Cardiac fibroblast (primary cell): ENCODE measurements at regions not wholly inside any gene's neighbourhood (a gene's known extent, or its start where the extent isn't known, plus 50 kb on each side); places are given as distances from the start of the nearest gene placed in this dataset.

Experiments
- DNase-seq, 2 donors: peaks; one replicate each; pipeline versions ENCODE4 v3.0.0 to v3.0.0-alpha.2; 2010; ENCODE audit warnings: low read depth in 2 of 2
- H3K4me3 ChIP-seq, 2 donors: replicated peaks in 1 of 2; 1 replicate in 1 of 2; 2 replicates in 1 of 2; pipeline ENCODE4 v1.5.1; 2011; ENCODE audit warnings: low read depth in 2 of 2, low read length in 2 of 2, mild to moderate bottlenecking in 2 of 2, moderate library complexity in 1 of 2
- TF ChIP-seq, protein P1 (sequence below): IDR thresholded peaks from one replicate; pipeline ENCODE4 v1.5.1; 2011; ENCODE audit warnings: low read depth, mild to moderate bottlenecking, low read length, inconsistent platforms

DNA sequence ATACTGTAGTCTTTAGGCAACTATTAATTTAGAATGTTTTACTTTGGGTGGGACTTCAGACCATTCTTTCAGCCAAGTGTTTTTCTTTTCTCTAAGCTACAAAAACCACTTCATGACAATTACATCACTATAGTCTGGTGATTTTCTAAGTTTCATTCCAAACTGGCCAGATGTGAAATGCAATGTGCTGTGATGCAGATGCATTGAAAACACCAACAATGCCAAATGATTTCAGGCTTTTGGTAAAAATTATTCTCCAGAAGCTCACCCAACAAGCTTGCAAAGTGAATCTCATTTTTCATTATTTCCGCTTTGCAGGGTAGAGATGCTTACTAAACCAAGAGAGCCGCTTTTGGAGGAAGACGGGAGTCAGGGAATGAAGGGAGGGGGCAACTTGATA, 118.4 kb upstream of the ANK3 start:
- TF ChIP-seq, protein P1, sequence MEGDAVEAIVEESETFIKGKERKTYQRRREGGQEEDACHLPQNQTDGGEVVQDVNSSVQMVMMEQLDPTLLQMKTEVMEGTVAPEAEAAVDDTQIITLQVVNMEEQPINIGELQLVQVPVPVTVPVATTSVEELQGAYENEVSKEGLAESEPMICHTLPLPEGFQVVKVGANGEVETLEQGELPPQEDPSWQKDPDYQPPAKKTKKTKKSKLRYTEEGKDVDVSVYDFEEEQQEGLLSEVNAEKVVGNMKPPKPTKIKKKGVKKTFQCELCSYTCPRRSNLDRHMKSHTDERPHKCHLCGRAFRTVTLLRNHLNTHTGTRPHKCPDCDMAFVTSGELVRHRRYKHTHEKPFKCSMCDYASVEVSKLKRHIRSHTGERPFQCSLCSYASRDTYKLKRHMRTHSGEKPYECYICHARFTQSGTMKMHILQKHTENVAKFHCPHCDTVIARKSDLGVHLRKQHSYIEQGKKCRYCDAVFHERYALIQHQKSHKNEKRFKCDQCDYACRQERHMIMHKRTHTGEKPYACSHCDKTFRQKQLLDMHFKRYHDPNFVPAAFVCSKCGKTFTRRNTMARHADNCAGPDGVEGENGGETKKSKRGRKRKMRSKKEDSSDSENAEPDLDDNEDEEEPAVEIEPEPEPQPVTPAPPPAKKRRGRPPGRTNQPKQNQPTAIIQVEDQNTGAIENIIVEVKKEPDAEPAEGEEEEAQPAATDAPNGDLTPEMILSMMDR = no peak
- H3K4me3 ChIP-seq = no peak overlapping the region
- peak in 1 of 2 donors; percentile 20 for DNase-seq

DNA sequence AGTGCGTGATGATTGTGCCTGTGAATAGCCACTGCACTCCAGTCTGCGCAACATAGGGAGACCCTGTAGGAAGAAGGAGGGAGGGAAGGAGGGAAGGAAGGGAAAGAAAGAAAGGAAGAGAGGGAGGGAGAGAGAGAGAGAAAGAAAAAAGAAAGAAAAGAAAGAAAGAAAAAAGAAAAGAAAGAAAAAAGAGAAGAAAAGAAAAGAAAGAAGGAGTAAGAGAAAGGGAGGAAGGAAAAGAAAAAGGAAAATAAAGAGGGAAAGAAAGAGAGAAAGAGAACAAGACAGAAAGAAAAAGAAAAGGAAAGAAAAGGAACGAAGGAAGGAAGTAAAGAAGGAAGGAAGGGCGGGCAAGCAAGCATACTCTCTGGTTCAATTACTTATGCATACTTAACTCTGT, 112.9 kb upstream of the ANK3 start:
- TF ChIP-seq, protein P1 = no peak
- H3K4me3 ChIP-seq = no peak overlapping the region
- no peak for DNase-seq

DNA sequence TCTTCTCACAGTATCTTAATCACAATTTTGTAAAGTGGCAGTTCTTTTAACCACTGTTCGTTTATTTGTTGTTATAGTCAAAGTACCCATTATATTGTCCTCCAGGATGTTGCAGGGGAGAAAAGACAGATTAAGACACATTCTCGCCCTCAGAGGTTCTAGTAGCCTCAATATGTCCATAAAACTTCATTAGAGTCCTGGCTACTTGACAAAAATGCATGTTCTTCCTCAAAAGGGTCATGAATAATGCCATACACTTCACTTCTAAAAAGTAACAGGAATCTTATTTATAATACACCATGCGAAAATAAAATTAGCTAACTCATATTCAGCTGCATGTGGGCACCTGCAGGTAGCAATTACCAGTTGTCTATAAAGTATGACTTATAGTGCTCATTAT, 109.3 kb upstream of the ANK3 start:
- no peak overlapping the region for H3K4me3 ChIP-seq
- DNase-seq = no peak
- TF ChIP-seq, protein P1 = no peak

DNA sequence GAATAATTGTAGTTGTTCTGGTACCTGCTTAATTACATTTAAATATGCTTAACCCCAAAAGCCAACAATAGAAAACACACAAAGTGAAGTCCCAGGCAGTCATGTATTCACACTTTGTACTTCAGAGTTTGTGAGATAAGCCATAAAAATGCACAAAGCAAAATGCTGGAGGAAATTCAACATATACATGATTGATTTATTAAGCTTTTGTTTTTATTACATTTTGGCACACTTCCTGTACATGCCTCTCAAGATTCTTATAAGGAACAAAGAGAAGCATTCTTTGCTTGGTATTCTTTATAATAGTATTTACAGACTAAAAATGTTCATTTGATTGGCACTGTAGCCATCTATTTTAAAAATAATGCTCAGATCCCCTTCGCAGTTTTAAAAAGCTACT, 107.7 kb upstream of the ANK3 start:
- no peak for DNase-seq
- TF ChIP-seq, protein P1 = no peak
- no peak overlapping the region for H3K4me3 ChIP-seq

DNA sequence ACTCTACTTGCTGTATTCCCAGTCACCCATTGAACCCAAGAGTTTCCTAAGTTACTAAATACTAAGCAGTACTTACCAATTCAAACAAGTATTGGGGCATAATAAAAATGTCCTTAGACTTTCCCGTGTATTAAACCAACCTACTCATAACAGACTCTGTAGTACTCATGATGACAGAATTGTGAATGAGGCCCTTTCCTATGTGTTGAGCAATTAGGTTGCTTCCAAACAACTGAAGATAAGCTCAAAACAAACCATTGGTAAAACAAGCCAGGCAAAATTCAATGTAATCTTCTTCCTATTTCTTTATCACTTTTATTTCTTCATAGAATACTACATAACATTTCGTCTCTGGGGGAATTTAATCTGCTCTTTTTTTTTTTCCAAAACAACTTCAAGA, 106.5 kb upstream of the ANK3 start:
- TF ChIP-seq, protein P1 = no peak
- no peak overlapping the region for H3K4me3 ChIP-seq
- DNase-seq = peak; percentile 40 to 56

DNA sequence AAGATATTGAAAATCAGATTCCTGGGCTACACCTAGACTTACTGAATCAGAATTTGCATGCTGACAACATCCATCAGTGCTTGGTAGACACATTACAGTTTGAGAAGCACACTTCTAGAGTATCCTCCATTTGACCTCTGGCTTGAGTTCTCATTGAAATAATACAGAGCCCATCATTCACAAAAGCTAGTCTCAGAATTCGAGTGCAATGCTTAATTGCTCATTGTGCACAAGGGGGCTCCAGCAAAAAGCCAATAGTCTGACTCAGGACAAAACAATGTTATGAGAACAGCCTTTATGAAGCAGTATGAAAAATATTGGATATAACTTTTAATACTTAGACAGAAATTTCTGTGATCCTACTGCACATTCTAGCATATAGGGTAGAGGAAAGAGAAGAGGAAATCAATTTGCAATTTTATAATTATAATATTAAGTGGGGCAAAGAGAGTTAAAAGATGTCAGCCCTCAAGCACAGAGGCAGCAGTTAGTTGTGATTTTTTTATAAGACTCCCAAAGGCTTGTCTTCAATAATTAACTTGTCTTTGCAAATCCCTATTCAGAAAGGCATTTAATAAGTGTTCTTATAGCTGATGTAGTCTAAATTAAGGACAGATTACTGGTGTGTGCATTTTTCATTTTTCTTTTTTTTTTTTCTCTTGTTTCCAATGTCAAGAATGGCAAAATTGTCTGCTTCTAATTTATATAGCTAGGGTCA, 105.8 kb upstream of the ANK3 start:
- peak in 1 of 2 donors; percentile 60 for DNase-seq
- no peak overlapping the region for H3K4me3 ChIP-seq
- TF ChIP-seq, protein P1 = peak; percentile 10

DNA sequence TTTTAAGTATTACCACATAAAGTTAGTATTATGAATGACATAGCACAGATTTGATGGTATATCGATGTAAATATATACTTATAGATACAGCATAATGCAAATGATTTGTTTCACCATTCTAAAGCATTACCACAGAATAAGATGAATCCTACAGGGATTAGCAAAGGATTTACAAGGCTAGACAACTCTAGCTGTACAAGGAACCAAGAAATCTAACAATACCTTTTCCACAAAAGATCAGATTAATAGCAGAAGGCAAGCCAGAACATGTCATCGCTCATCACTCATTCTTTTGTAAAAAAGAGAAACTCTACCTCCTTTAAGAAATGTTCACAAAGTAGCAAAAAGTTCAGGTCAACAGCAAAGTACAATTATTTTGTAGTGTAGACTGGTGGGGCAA, 105.1 kb upstream of the ANK3 start:
- TF ChIP-seq, protein P1 = no peak
- no peak for DNase-seq
- H3K4me3 ChIP-seq = no peak overlapping the region
